GM12878 (cell line): ENCODE measurements at regions not wholly inside any gene's neighbourhood (a gene's known extent, or its start where the extent isn't known, plus 50 kb on each side); places are given as distances from the start of the nearest gene placed in this dataset.

Source experiments
- ATAC-seq: fragments of 200-7000 bp; cut with Tn5 transposase; 3 replicates; pipeline ENCODE4 v1.9.1; 2020; ENCODE audit warnings: mild to moderate bottlenecking, moderate library complexity
- BruUV-seq: library from RNA; stranded (reverse); fragments of 400-500 nt; replicated peaks from 2 replicates; lab custom pipeline; 2021; lab: Mats Ljungman, UMichigan
- CTCF ChIA-PET: fragments of 300-600 bp; sonication (Branson Sonifier 250); formaldehyde crosslinking; extraction: SDS; loops from one replicate; lab custom pipeline; 2021; ENCODE audit warnings: inconsistent platforms; lab: Yijun Ruan, JAX
- POLR2A ChIA-PET: fragments of 350-600 bp; formaldehyde crosslinking; extraction: SDS; loops from one replicate; lab custom pipeline; 2021; ENCODE audit warnings: inconsistent platforms; lab: Charles Lee
- RAD21 ChIA-PET: fragments of 300-600 bp; sonication (Branson Sonifier 250); formaldehyde crosslinking; loops from one replicate; lab custom pipeline; 2023; ENCODE audit warnings: antibody characterized with exemption; ENCODE audit not compliant: unreplicated experiment; lab: Charles Lee
- SMC1A ChIA-PET: fragments of 300-600 bp; sonication (Branson Sonifier 250); formaldehyde crosslinking; loops from one replicate; lab custom pipeline; 2023; ENCODE audit not compliant: unreplicated experiment, uncharacterized antibody; lab: Charles Lee
- DNase-seq: peaks from one replicate; pipeline ENCODE4 v3.0.0-alpha.2; 2011; ENCODE audit warnings: low read depth, low spot score
- FAIRE-seq: peaks from 3 replicates; lab custom pipeline; 2011; peaks lifted over from hg19 to GRCh38; lab: Jason Lieb, UNC
- H2AFZ ChIP-seq: 2 replicates; pipeline ENCODE4 v1.6.0; 2011; ENCODE audit warnings: low read depth, low read length, control low read depth; ENCODE audit not compliant: control insufficient read depth
- H3K27ac ChIP-seq: 2 replicates; pipeline ENCODE4 v1.5.1; 2011; ENCODE audit warnings: control low read depth; ENCODE audit not compliant: control insufficient read depth, insufficient read depth
- H3K27me3 ChIP-seq, 2 experiments: replicated peaks in 1 of 2; 2 replicates each; pipeline versions ENCODE4 v1.6.0 to v1.6.1; 2011; ENCODE audit warnings: low read length in 1 of 2; ENCODE audit not compliant: control insufficient read depth in 2 of 2, insufficient read depth in 2 of 2
- H3K36me3 ChIP-seq, 2 experiments: 2 replicates each; pipeline ENCODE4 v1.5.1; 2011; ENCODE audit warnings: low read length in 1 of 2; ENCODE audit not compliant: control insufficient read depth in 2 of 2, insufficient read depth in 2 of 2
- H3K4me1 ChIP-seq: 2 replicates; pipeline ENCODE4 v1.6.1; 2011; ENCODE audit warnings: mild to moderate bottlenecking, low read length, moderate library complexity, mixed read lengths; ENCODE audit not compliant: control insufficient read depth, insufficient read depth
- H3K4me2 ChIP-seq: 2 replicates; pipeline ENCODE4 v1.6.0; 2011; ENCODE audit warnings: control low read depth; ENCODE audit not compliant: control insufficient read depth, insufficient read depth
- H3K4me3 ChIP-seq: fragments of 200-600 bp; sonication (generic); 2 replicates; pipeline ENCODE4 v1.5.1; 2016
- H3K79me2 ChIP-seq: 2 replicates; pipeline ENCODE4 v1.6.0; 2011; ENCODE audit warnings: low read length; ENCODE audit not compliant: control insufficient read depth, insufficient read depth
- H3K9ac ChIP-seq: 2 replicates; pipeline ENCODE4 v1.8.0; 2011; ENCODE audit warnings: low read length, control low read depth, mixed read lengths; ENCODE audit not compliant: control insufficient read depth, insufficient read depth
- H3K9me3 ChIP-seq: replicated peaks from 3 replicates; pipeline ENCODE4 v1.5.1; 2011; ENCODE audit warnings: mild to moderate bottlenecking, low read length; ENCODE audit not compliant: control insufficient read depth, insufficient read depth
- H4K20me1 ChIP-seq: 2 replicates; pipeline ENCODE4 v1.6.0; 2011; ENCODE audit not compliant: control insufficient read depth, insufficient read depth
- CBX3 ChIP-seq: fragments of 200-600 bp; sonication (generic); IDR thresholded peaks from 2 replicates; pipeline ENCODE4 v1.6.1; 2016; ENCODE audit warnings: low read depth, borderline replicate concordance
- MYB ChIP-seq: fragments of 150-350 bp; IDR thresholded peaks from 2 replicates; pipeline ENCODE4 v1.6.1; 2014; ENCODE audit warnings: mild to moderate bottlenecking, low read depth, low read length, borderline replicate concordance
- NFIC ChIP-seq: IDR thresholded peaks from 2 replicates; pipeline ENCODE4 v1.6.1; 2012; ENCODE audit warnings: low read depth, mild to moderate bottlenecking, inconsistent platforms, low read length, moderate library complexity
- NRF1 ChIP-seq: conservative IDR thresholded peaks from 2 replicates; pipeline ENCODE4 v1.6.1; 2011; ENCODE audit warnings: mild to moderate bottlenecking, low read depth, low read length, improper control_type of control experiment
- SP1 ChIP-seq: IDR thresholded peaks from one replicate; pipeline ENCODE4 v1.6.1; 2011; ENCODE audit warnings: low read depth, low read length
- SPI1 ChIP-seq: IDR thresholded peaks from 2 replicates; pipeline ENCODE4 v1.6.1; 2011; ENCODE audit warnings: low read depth, mild to moderate bottlenecking, low read length, moderate library complexity, borderline replicate concordance; ENCODE audit not compliant: insufficient read depth
- TAF1 ChIP-seq: IDR thresholded peaks from 2 replicates; pipeline ENCODE4 v1.6.1; 2011; ENCODE audit warnings: mild to moderate bottlenecking, low read depth, low read length, borderline replicate concordance
- TCF12 ChIP-seq: IDR thresholded peaks from 2 replicates; pipeline ENCODE4 v1.6.1; 2011; ENCODE audit warnings: low read depth, mild to moderate bottlenecking, low read length
- USF2 ChIP-seq: IDR thresholded peaks from 2 replicates; pipeline ENCODE4 v1.6.1; 2011; ENCODE audit warnings: low read depth, low read length, improper control_type of control experiment, borderline replicate concordance
- WGBS: methylation state at CpG from one replicate; pipeline ENCODE4 v1.1.6; 2016; ENCODE audit warnings: low lambda C conversion rate; ENCODE audit not compliant: insufficient replicate concordance, insufficient coverage; ENCODE audit errors: missing lambda C conversion rate; 5-methylcytosine and 5-hydroxymethylcytosine counted together
- in situ Hi-C: fragments of 300-500 bp; cut with MboI; formaldehyde crosslinking; loops from 9 replicates; pipeline ENCODE4 v1.14.3; 2018; ENCODE audit warnings: mixed read lengths
- intact Hi-C: fragments of 100-400 bp; cut with micrococcal nuclease; formaldehyde crosslinking; loops from one replicate; pipeline ENCODE4 v1.14.2; 2022; ENCODE audit not compliant: unreplicated experiment
- TF ChIP-seq, protein P1 (sequence below): fragments of 450-650 bp; IDR thresholded peaks from 2 replicates; pipeline ENCODE4 v1.6.1; 2017; ENCODE audit warnings: borderline replicate concordance

- RAD21 ChIA-PET: no interaction called here
- Histone ChIP-seq H3K9ac (no peak overlapping the region), H3K79me2 (no peaks in the 10 kb centered on the region), H3K27ac (no peak overlapping the region), H3K4me3 (no peak overlapping the region), H4K20me1 (no peaks in the 10 kb centered on the region), H3K27me3 (peaks cover 0 to 2% of the 10 kb centered on the region in 2 experiments; a peak in 1 of 4 replicates), H3K4me1 (no peaks in the 10 kb centered on the region), H3K9me3 (no peaks in the 10 kb centered on the region), H3K36me3 (no peaks in the 10 kb centered on the region), H3K4me2 (no peak overlapping the region), H2AFZ (no peak overlapping the region)
- POLR2A ChIA-PET: no interaction called here
- intact Hi-C loops (no loop called here), in situ Hi-C loops (no loop called here)
- no TSS peak for BruUV-seq
- WGBS: 27% methylated on average over 2 of the region's 2 CpGs
- DNase-seq: no peak
- TF ChIP-seq SPI1: no peak
- no peak for TF ChIP-seq SP1
- no peak for TF ChIP-seq MYB
- no peak for TF ChIP-seq USF2
- no peak for TF ChIP-seq TCF12
- TF ChIP-seq TAF1: no peak
- no peak; the same call in 2 of the 3 replicates for ATAC-seq
- SMC1A ChIA-PET: no interaction called here
- CTCF ChIA-PET: no interaction called here
- no peak for FAIRE-seq
These were observed 1297.5 kb upstream of the SORCS1 start for GRCh38 chr10:108462005-108462404.

DNA sequence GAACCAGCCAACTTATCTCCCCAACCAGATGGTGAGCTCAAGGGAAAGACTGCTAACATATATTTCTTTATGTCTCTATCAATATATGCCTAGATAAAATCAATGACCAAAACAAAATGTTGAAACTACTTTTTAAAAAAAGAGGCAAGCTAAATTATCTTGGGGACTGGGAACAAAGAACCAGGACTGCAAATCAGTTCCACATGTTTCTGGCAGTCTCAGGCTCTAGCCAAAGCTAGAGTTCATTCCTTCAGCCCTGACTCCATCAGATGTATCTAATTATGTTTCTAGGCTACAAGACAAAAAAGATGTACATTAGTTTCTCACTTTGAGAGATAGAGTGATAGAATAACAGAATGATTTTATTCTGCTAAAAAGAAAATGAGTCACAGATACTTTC lies 1290.3 kb upstream of the SORCS1 start:
- Histone ChIP-seq H3K4me2 (no peak overlapping the region), H3K4me3 (no peak overlapping the region), H3K4me1 (no peaks in the 10 kb centered on the region), H3K9me3 (no peaks in the 10 kb centered on the region), H3K36me3 (no peaks in the 10 kb centered on the region), H3K27me3 (no peaks in the 10 kb centered on the region), H3K79me2 (no peaks in the 10 kb centered on the region), H3K27ac (no peak overlapping the region), H3K9ac (no peak overlapping the region), H2AFZ (no peak overlapping the region), H4K20me1 (no peaks in the 10 kb centered on the region)
- TF ChIP-seq, protein P1, sequence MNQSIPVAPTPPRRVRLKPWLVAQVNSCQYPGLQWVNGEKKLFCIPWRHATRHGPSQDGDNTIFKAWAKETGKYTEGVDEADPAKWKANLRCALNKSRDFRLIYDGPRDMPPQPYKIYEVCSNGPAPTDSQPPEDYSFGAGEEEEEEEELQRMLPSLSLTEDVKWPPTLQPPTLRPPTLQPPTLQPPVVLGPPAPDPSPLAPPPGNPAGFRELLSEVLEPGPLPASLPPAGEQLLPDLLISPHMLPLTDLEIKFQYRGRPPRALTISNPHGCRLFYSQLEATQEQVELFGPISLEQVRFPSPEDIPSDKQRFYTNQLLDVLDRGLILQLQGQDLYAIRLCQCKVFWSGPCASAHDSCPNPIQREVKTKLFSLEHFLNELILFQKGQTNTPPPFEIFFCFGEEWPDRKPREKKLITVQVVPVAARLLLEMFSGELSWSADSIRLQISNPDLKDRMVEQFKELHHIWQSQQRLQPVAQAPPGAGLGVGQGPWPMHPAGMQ: no peak
- TF ChIP-seq NRF1 (no peak), CBX3 (no peak), NFIC (no peak)
- ChIA-PET RAD21 (no interaction called here), POLR2A (no interaction called here), SMC1A (no interaction called here), CTCF (interaction anchor here (0.5 kb wide), 1 partner anchor 9 kb away, joined by 3 read pairs; no protein-coding TSS in a partner anchor)
- intact Hi-C loops: no loop called here
- DNase-seq (no peak), FAIRE-seq (peak; percentile 23), ATAC-seq (no peak)
- in situ Hi-C loops: no loop called here
- no TSS peak for BruUV-seq
